IPS DF 6.9 (cell line): ENCODE measurements at regions not wholly inside any gene's neighbourhood (a gene's known extent, or its start where the extent isn't known, plus 50 kb on each side); places are given as distances from the start of the nearest gene placed in this dataset.
"Not testable (repeated sequence)": the region's sequence is repeated elsewhere in the genome, so short reads cannot be mapped to it uniquely, and the experiment has no call there.

Experiments
- DNase-seq: peaks from one replicate; pipeline ENCODE4 v3.0.0-alpha.2; 2013; ENCODE audit warnings: low read depth, low spot score
- H3K27ac ChIP-seq: one replicate; pipeline ENCODE4 v1.5.1; 2013; ENCODE audit warnings: low read length, control low read depth
- H3K27me3 ChIP-seq: 2 replicates; pipeline ENCODE4 v1.6.1; 2013; ENCODE audit warnings: mild to moderate bottlenecking, low read length; ENCODE audit not compliant: control insufficient read depth, insufficient read depth
- H3K36me3 ChIP-seq: 2 replicates; pipeline ENCODE4 v1.6.1; 2013; ENCODE audit warnings: low read length; ENCODE audit not compliant: control insufficient read depth, insufficient read depth
- H3K4me1 ChIP-seq: 2 replicates; pipeline ENCODE4 v1.6.1; 2013; ENCODE audit warnings: low read length; ENCODE audit not compliant: control insufficient read depth, insufficient read depth
- H3K4me3 ChIP-seq: 2 replicates; pipeline ENCODE4 v1.5.1; 2013; ENCODE audit warnings: mild to moderate bottlenecking, low read length
- H3K9me3 ChIP-seq: 2 replicates; pipeline ENCODE4 v1.6.1; 2013; ENCODE audit warnings: low read length, inconsistent platforms; ENCODE audit not compliant: control insufficient read depth, insufficient read depth
- WGBS: extraction: QIAGEN DNeasy Blood & Tissue Kit; methylation state at CpG from one replicate; pipeline ENCODE4 v1.1.7; 2013; ENCODE audit warnings: mixed read lengths, missing lambda C conversion rate; ENCODE audit not compliant: insufficient read length, insufficient coverage; 5-methylcytosine and 5-hydroxymethylcytosine counted together

- no peaks in the 10 kb centered on the region for H3K36me3 ChIP-seq
- no peak overlapping the region for H3K27ac ChIP-seq
- no peak overlapping the region for H3K4me3 ChIP-seq
- DNase-seq: no peak
- H3K4me1 ChIP-seq: no peaks in the 10 kb centered on the region
- no peaks in the 10 kb centered on the region for H3K9me3 ChIP-seq
- H3K27me3 ChIP-seq: no peaks in the 10 kb centered on the region
- WGBS: no CpG with 5 or more reads among the region's 1 CpG
These were observed 632.0 kb upstream of the MIR17HG start for GRCh38 chr13:90715485-90715884.

- Histone ChIP-seq H3K27ac (no peak overlapping the region), H3K4me1 (no peaks in the 10 kb centered on the region), H3K9me3 (no peaks in the 10 kb centered on the region), H3K36me3 (no peaks in the 10 kb centered on the region), H3K27me3 (no peaks in the 10 kb centered on the region), H3K4me3 (no peak overlapping the region)
- no CpG with 5 or more reads among the region's 3 CpGs for WGBS
- DNase-seq: no peak
These were observed 630.0 kb upstream of the MIR17HG start for GRCh38 chr13:90717451-90717936.

GRCh38 chr13:90719461-90719860 is 628.0 kb upstream of the MIR17HG start:
- no peak for DNase-seq
- Histone ChIP-seq H3K4me1 (no peaks in the 10 kb centered on the region), H3K36me3 (no peaks in the 10 kb centered on the region), H3K27me3 (no peaks in the 10 kb centered on the region), H3K27ac (no peak overlapping the region), H3K4me3 (no peak overlapping the region), H3K9me3 (no peaks in the 10 kb centered on the region)
- WGBS: no CpG with 5 or more reads among the region's 3 CpGs

GRCh38 chr13:90721937-90722336 is 625.5 kb upstream of the MIR17HG start:
- H3K36me3 ChIP-seq: no peaks in the 10 kb centered on the region
- no CpG with 5 or more reads among the region's 3 CpGs for WGBS
- no peaks in the 10 kb centered on the region for H3K27me3 ChIP-seq
- no peak overlapping the region for H3K4me3 ChIP-seq
- no peaks in the 10 kb centered on the region for H3K4me1 ChIP-seq
- no peaks in the 10 kb centered on the region for H3K9me3 ChIP-seq
- H3K27ac ChIP-seq: no peak overlapping the region
- no peak for DNase-seq

- Histone ChIP-seq H3K4me1 (no peaks in the 10 kb centered on the region), H3K9me3 (no peaks in the 10 kb centered on the region), H3K36me3 (no peaks in the 10 kb centered on the region), H3K27me3 (no peaks in the 10 kb centered on the region), H3K4me3 (no peak overlapping the region), H3K27ac (no peak overlapping the region)
- WGBS: 100% methylated on average over 1 of the region's 1 CpG
- DNase-seq: no peak
These were observed 624.1 kb upstream of the MIR17HG start for GRCh38 chr13:90723381-90723780.

- H3K27me3 ChIP-seq: no peaks in the 10 kb centered on the region
- WGBS: no CpG with 5 or more reads among the region's 2 CpGs
- no peaks in the 10 kb centered on the region for H3K36me3 ChIP-seq
- H3K27ac ChIP-seq: no peak overlapping the region
- H3K4me3 ChIP-seq: no peak overlapping the region
- H3K9me3 ChIP-seq: no peaks in the 10 kb centered on the region
- H3K4me1 ChIP-seq: no peaks in the 10 kb centered on the region
- no peak for DNase-seq
These were observed 621.1 kb upstream of the MIR17HG start for GRCh38 chr13:90726375-90726774.

- H3K4me3 ChIP-seq: no peak overlapping the region
- H3K27ac ChIP-seq: no peak overlapping the region
- H3K27me3 ChIP-seq: no peaks in the 10 kb centered on the region
- no peaks in the 10 kb centered on the region for H3K9me3 ChIP-seq
- H3K36me3 ChIP-seq: no peaks in the 10 kb centered on the region
- no peaks in the 10 kb centered on the region for H3K4me1 ChIP-seq
- no peak for DNase-seq
- no CpG with 5 or more reads among the region's 2 CpGs for whole genome bisulfite sequencing
These were observed 615.4 kb upstream of the MIR17HG start for GRCh38 chr13:90732049-90732448.

GRCh38 chr13:90734497-90734896 is 613.0 kb upstream of the MIR17HG start:
- not testable (repeated sequence) for H3K27me3 ChIP-seq, DNase-seq, H3K4me1 ChIP-seq, H3K36me3 ChIP-seq, H3K4me3 ChIP-seq, H3K27ac ChIP-seq, H3K9me3 ChIP-seq

GRCh38 chr13:90738881-90739280 is 608.6 kb upstream of the MIR17HG start:
- H3K4me1 ChIP-seq: no peaks in the 10 kb centered on the region
- no peaks in the 10 kb centered on the region for H3K27me3 ChIP-seq
- no peak overlapping the region for H3K27ac ChIP-seq
- no peaks in the 10 kb centered on the region for H3K9me3 ChIP-seq
- no peaks in the 10 kb centered on the region for H3K36me3 ChIP-seq
- no peak overlapping the region for H3K4me3 ChIP-seq
- DNase-seq: no peak

- Histone ChIP-seq H3K27me3 (no peaks in the 10 kb centered on the region), H3K9me3 (no peaks in the 10 kb centered on the region), H3K4me1 (no peaks in the 10 kb centered on the region), H3K27ac (no peak overlapping the region), H3K36me3 (no peaks in the 10 kb centered on the region), H3K4me3 (no peak overlapping the region)
- no CpG with 5 or more reads among the region's 2 CpGs for WGBS
- DNase-seq: no peak
These were observed 607.4 kb upstream of the MIR17HG start for GRCh38 chr13:90740099-90740498.

- DNase-seq: no peak
- Histone ChIP-seq H3K36me3 (no peaks in the 10 kb centered on the region), H3K9me3 (no peaks in the 10 kb centered on the region), H3K27me3 (no peaks in the 10 kb centered on the region), H3K27ac (no peak overlapping the region), H3K4me3 (no peak overlapping the region), H3K4me1 (peaks cover 2% of the 10 kb centered on the region; the same call in 1 of the 2 replicates)
These were observed 605.1 kb upstream of the MIR17HG start for GRCh38 chr13:90742381-90742780.
